HepG2 (cell line): ENCODE measurements at regions not wholly inside any gene's neighbourhood (a gene's known extent, or its start where the extent isn't known, plus 50 kb on each side); places are given as distances from the start of the nearest gene placed in this dataset.

Experiments
- ATAC-seq: fragments of 200-7000 bp; cut with Tn5 transposase; 3 replicates; pipeline ENCODE4 v1.9.1; 2020; ENCODE audit warnings: mild to moderate bottlenecking, moderate library complexity
- BruUV-seq: library from RNA; stranded (reverse); fragments of 400-500 nt; replicated peaks from 2 replicates; lab custom pipeline; 2021; lab: Mats Ljungman, UMichigan
- CTCF ChIA-PET: fragments of 300-600 bp; formaldehyde crosslinking; extraction: SDS; loops from one replicate; lab custom pipeline; 2021; ENCODE audit warnings: low total read pairs, inconsistent platforms, low intra/inter-chr PET ratio; lab: Yijun Ruan, JAX
- POLR2A ChIA-PET: fragments of 350-600 bp; sonication (Branson Sonifier 250); formaldehyde crosslinking; loops from one replicate; lab custom pipeline; 2020; ENCODE audit warnings: antibody characterized with exemption, inconsistent platforms; lab: Yijun Ruan, JAX
- DNase-seq: peaks from one replicate; pipeline ENCODE4 v3.0.0-alpha.2; 2015; ENCODE audit warnings: low spot score
- FAIRE-seq: peaks from 3 replicates; lab custom pipeline; 2011; peaks lifted over from hg19 to GRCh38; lab: Jason Lieb, UNC
- H2AFZ ChIP-seq: one replicate; pipeline ENCODE4 v1.6.1; 2011; ENCODE audit warnings: low read length, inconsistent platforms
- H3K27ac ChIP-seq: fragments of 300-600 bp; 3 replicates; pipeline ENCODE4 v1.8.0; 2011; ENCODE audit warnings: mixed run types, mild to moderate bottlenecking, mixed read lengths, low read length, inconsistent platforms; ENCODE audit not compliant: insufficient read depth; ENCODE audit errors: extremely low read length
- H3K27me3 ChIP-seq, 2 experiments: fragments of 200-600 bp in 1 of 2; 2 replicates in 1 of 2; 3 replicates in 1 of 2; pipeline versions ENCODE4 v1.6.0 to v1.8.0; 2011; ENCODE audit warnings: low read length in 2 of 2, mild to moderate bottlenecking in 2 of 2, moderate library complexity in 2 of 2, inconsistent platforms in 1 of 2; ENCODE audit not compliant: insufficient read depth in 2 of 2, control insufficient read depth in 1 of 2
- H3K36me3 ChIP-seq, 2 experiments: fragments of 200-600 bp in 1 of 2; replicated peaks in 1 of 2; 2 replicates in 1 of 2; 3 replicates in 1 of 2; pipeline versions ENCODE4 v1.5.1 to v1.8.0; 2011; ENCODE audit warnings: low read length in 2 of 2, inconsistent platforms in 1 of 2; ENCODE audit not compliant: insufficient read depth in 2 of 2, control insufficient read depth in 1 of 2
- H3K4me1 ChIP-seq: 2 replicates; pipeline ENCODE4 v1.5.1; 2012; ENCODE audit warnings: low read length, inconsistent platforms; ENCODE audit not compliant: insufficient read depth
- H3K4me2 ChIP-seq: 2 replicates; pipeline ENCODE4 v1.6.0; 2011; ENCODE audit warnings: low read depth, low read length, inconsistent platforms
- H3K4me3 ChIP-seq, 3 experiments: fragments of 200-600 bp in 1 of 3; sonication (generic), shearing (Covaris generic) in 1 of 3; replicated peaks in 1 of 3; 2 replicates each; pipeline ENCODE4 v1.5.1; 2011 to 2016; ENCODE audit warnings: low read length in 3 of 3, inconsistent platforms in 2 of 3, low read depth in 2 of 3, mild to moderate bottlenecking in 2 of 3, control low read depth in 1 of 3, mixed read lengths in 1 of 3; ENCODE audit not compliant: insufficient read depth in 1 of 3
- H3K79me2 ChIP-seq: one replicate; pipeline ENCODE4 v1.6.1; 2011; ENCODE audit warnings: low read length, inconsistent platforms; ENCODE audit not compliant: insufficient read depth
- H3K9ac ChIP-seq: 2 replicates; pipeline ENCODE4 v1.6.0; 2011; ENCODE audit warnings: mild to moderate bottlenecking, low read depth, low read length, inconsistent platforms; ENCODE audit not compliant: insufficient read depth
- H3K9me3 ChIP-seq: 2 replicates; pipeline ENCODE4 v1.5.1; 2012; ENCODE audit warnings: mild to moderate bottlenecking, low read length
- H4K20me1 ChIP-seq: 2 replicates; pipeline ENCODE4 v1.6.0; 2011; ENCODE audit warnings: inconsistent platforms, mild to moderate bottlenecking, low read length, moderate library complexity; ENCODE audit not compliant: insufficient read depth
- HOXA7 ChIP-seq: sonication (generic); formaldehyde crosslinking; IDR thresholded peaks from 2 replicates; pipeline ENCODE4 v1.8.1; 2022; ENCODE audit warnings: mild to moderate bottlenecking, missing genetic modification reagents, moderate library complexity
- KAT2B ChIP-seq: fragments of 150-350 bp; IDR thresholded peaks from 2 replicates; pipeline ENCODE4 v1.6.1; 2014; ENCODE audit warnings: low read depth, low read length, borderline replicate concordance
- MAFF ChIP-seq: IDR thresholded peaks from 2 replicates; pipeline ENCODE4 v1.6.1; 2011; ENCODE audit warnings: low read depth, low read length, improper control_type of control experiment
- MAFK ChIP-seq, 2 experiments: IDR thresholded peaks in 1 of 2; conservative IDR thresholded peaks in 1 of 2; 2 replicates each; pipeline ENCODE4 v1.6.1; 2011; ENCODE audit warnings: improper control_type of control experiment in 2 of 2, low read length in 2 of 2
- NFE2 ChIP-seq: sonication (generic); formaldehyde crosslinking; IDR thresholded peaks from 2 replicates; pipeline ENCODE4 v1.4.0; 2020; ENCODE audit warnings: missing genetic modification reagents
- PAWR ChIP-seq: sonication (generic); formaldehyde crosslinking; IDR thresholded peaks from 2 replicates; pipeline ENCODE4 v1.4.0; 2020; ENCODE audit warnings: missing genetic modification reagents, mild to moderate bottlenecking, borderline replicate concordance
- SMAD3 ChIP-seq: sonication (generic); formaldehyde crosslinking; IDR thresholded peaks from 2 replicates; pipeline ENCODE4 v1.4.0; 2020; ENCODE audit warnings: missing genetic modification reagents
- ZBTB20 ChIP-seq: sonication (generic); formaldehyde crosslinking; IDR thresholded peaks from 2 replicates; pipeline ENCODE4 v1.8.1; 2023; ENCODE audit warnings: missing genetic modification reagents, low read depth, mild to moderate bottlenecking, borderline replicate concordance
- ZEB1 ChIP-seq: IDR thresholded peaks from 2 replicates; pipeline ENCODE4 v1.6.1; 2012; ENCODE audit warnings: mild to moderate bottlenecking, low read depth, inconsistent platforms; ENCODE audit not compliant: insufficient replicate concordance
- ZNF230 ChIP-seq: sonication (generic); formaldehyde crosslinking; IDR thresholded peaks from 2 replicates; pipeline ENCODE4 v1.4.0; 2020; ENCODE audit warnings: mild to moderate bottlenecking, missing genetic modification reagents
- ZNF235 ChIP-seq: sonication (generic); formaldehyde crosslinking; IDR thresholded peaks from 2 replicates; pipeline ENCODE4 v1.8.1; 2023; ENCODE audit warnings: mild to moderate bottlenecking, missing genetic modification reagents, borderline replicate concordance
- ZNF644 ChIP-seq: IDR thresholded peaks from 2 replicates; pipeline ENCODE4 v1.6.1; 2016; ENCODE audit warnings: low read depth
- ZNF878 ChIP-seq: sonication (generic); formaldehyde crosslinking; IDR thresholded peaks from 2 replicates; pipeline ENCODE4 v1.8.1; 2023; ENCODE audit warnings: mild to moderate bottlenecking, missing genetic modification reagents, moderate library complexity
- ZNF879 ChIP-seq: sonication (generic); formaldehyde crosslinking; IDR thresholded peaks from 2 replicates; pipeline ENCODE4 v1.8.1; 2023; ENCODE audit warnings: missing genetic modification reagents
- WGBS: methylation state at CpG from one replicate; pipeline ENCODE4 v1.1.6; 2017; ENCODE audit warnings: low lambda C conversion rate; 5-methylcytosine and 5-hydroxymethylcytosine counted together
- in situ Hi-C: cut with HindIII; loops from 2 replicates; pipeline ENCODE4 v1.10.0; 2017; ENCODE audit warnings: low pct_unique_long_range_greater_than_20kb; ENCODE audit not compliant: extremely low pct_ligation_motif_present
- intact Hi-C: fragments of 100-400 bp; cut with micrococcal nuclease; formaldehyde crosslinking; loops from one replicate; pipeline ENCODE4 v1.10.0; 2022; ENCODE audit not compliant: unreplicated experiment
- TF ChIP-seq, protein P1 (sequence below), 2 experiments: fragments of 450-650 bp in 1 of 2; sonication (generic) in 1 of 2; formaldehyde crosslinking; IDR thresholded peaks; 2 replicates each; pipeline versions ENCODE4 v1.5.0 to v1.8.0; 2020 to 2022; ENCODE audit warnings: mild to moderate bottlenecking in 1 of 2, missing genetic modification reagents in 1 of 2
- TF ChIP-seq, protein P2 (sequence below): sonication (generic); formaldehyde crosslinking; IDR thresholded peaks from 2 replicates; pipeline ENCODE4 v1.4.0; 2020; ENCODE audit warnings: missing genetic modification reagents

DNA sequence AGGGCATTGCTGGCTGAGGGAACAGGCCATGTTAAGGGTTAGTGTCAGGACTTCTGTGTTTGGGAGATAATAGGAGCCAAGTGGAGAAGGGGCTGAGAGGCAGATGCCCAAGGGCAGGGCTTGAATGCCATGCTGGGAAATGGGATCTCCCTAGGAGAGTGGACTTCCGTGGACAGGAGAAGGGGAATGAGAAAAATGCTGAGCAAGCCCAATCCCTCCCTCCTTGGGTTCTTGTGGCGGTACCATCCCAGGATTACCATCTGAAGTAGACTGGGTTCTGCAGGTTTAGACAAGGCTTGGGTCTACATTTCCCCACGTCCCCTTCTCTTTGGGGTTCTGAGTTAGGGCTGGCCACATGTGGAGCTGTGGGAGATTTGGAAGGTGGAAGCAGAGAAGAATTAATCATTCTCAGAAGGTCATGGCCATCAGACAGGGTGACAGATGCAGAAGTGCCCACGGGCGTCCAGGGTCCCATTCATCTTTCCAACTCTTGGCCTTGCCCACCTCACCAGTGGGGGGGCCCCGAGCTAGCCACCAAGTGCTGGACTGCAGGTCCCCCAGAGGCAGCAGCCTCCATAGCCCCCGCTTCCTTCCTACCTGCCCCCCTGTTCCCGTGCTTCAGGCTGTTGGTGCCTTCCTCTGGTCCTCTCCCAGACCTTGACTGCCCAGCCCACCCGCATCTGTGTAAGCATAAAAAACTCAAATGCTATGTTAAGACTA is 354.8 kb downstream of the RPS24 start:
- FAIRE-seq (no peak), DNase-seq (no peak), ATAC-seq (no peak)
- Histone ChIP-seq H3K9ac (no peak overlapping the region), H3K4me3 (no peak overlapping the region), H3K79me2 (no peaks in the 10 kb centered on the region), H4K20me1 (no peaks in the 10 kb centered on the region), H3K27me3 (peaks cover 5 to 39% of the 10 kb centered on the region in 2 experiments; a peak in 4 of 5 replicates), H3K9me3 (no peaks in the 10 kb centered on the region), H2AFZ (no peak overlapping the region), H3K27ac (no peak overlapping the region), H3K4me2 (no peak overlapping the region), H3K36me3 (no peaks in the 10 kb centered on the region), H3K4me1 (no peaks in the 10 kb centered on the region)
- WGBS, result 28% methylated on average over 6 of the region's 9 CpGs
- ChIA-PET CTCF (no interaction called here), POLR2A (no interaction called here)
- BruUV-seq, result no TSS peak
- intact Hi-C loops (no loop called here), in situ Hi-C loops (no loop called here)
- no peak for TF ChIP-seq ZEB1
- peak; percentile 36 to 71; a peak in 2 of 4 replicates for TF ChIP-seq MAFK (conservative IDR thresholded peaks at IDR 0.05 in 1 of 2, IDR thresholded peaks at IDR 0.05 in 1 of 2; ENCODE audit: low read length in 2 of 2)
- TF ChIP-seq MAFF, result 0 out of 2 replicates have a peak, but pooled peaks have one; percentile 41

DNA sequence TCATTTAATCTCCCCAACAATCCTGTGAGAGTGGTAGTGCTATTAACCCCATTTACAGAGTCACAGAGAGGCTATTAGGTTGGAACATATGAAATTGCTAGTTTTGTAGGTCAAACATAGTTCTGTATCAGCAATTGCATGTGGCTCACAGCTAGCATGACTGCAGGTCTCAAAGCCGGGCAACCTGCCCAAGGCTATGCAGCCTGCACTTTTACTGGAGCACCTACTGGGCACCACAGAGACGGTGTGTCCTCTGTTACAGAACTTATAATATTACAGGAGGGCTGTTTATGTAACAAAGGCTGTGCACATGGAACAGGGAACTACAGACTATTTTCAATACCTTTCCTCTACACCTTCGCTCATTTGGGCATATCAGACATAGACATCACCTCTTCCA is 355.8 kb downstream of the RPS24 start:
- no TSS peak for BruUV-seq
- Histone ChIP-seq H3K4me1 (no peaks in the 10 kb centered on the region), H3K36me3 (no peaks in the 10 kb centered on the region), H3K4me3 (no peak overlapping the region), H3K27me3 (peaks cover 5 to 39% of the 10 kb centered on the region in 2 experiments; a peak in 4 of 5 replicates), H2AFZ (no peak overlapping the region), H3K9me3 (no peaks in the 10 kb centered on the region), H3K79me2 (no peaks in the 10 kb centered on the region), H3K9ac (no peak overlapping the region), H3K27ac (no peak overlapping the region), H3K4me2 (no peak overlapping the region), H4K20me1 (no peaks in the 10 kb centered on the region)
- ChIA-PET POLR2A (no interaction called here), CTCF (no interaction called here)
- 10% methylated on average over 3 of the region's 3 CpGs for WGBS
- DNase-seq (no peak), FAIRE-seq (no peak), ATAC-seq (no peak)
- in situ Hi-C loops (no loop called here), intact Hi-C loops (no loop called here)
- no peak for TF ChIP-seq SMAD3 (CRISPR knock-in tag)
- no peak for TF ChIP-seq NFE2
- no peak for TF ChIP-seq KAT2B
- no peak for TF ChIP-seq HOXA7
- TF ChIP-seq ZNF235 (CRISPR knock-in tag), result no peak
- TF ChIP-seq ZNF878 (CRISPR knock-in tag), result no peak
- no peak for TF ChIP-seq PAWR (CRISPR knock-in tag)
- TF ChIP-seq, protein P1, sequence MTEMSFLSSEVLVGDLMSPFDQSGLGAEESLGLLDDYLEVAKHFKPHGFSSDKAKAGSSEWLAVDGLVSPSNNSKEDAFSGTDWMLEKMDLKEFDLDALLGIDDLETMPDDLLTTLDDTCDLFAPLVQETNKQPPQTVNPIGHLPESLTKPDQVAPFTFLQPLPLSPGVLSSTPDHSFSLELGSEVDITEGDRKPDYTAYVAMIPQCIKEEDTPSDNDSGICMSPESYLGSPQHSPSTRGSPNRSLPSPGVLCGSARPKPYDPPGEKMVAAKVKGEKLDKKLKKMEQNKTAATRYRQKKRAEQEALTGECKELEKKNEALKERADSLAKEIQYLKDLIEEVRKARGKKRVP (CRISPR knock-in tag; IDR thresholded peaks at IDR 0.05), result no peak
- TF ChIP-seq ZNF879 (CRISPR knock-in tag), result no peak
- TF ChIP-seq, protein P2, sequence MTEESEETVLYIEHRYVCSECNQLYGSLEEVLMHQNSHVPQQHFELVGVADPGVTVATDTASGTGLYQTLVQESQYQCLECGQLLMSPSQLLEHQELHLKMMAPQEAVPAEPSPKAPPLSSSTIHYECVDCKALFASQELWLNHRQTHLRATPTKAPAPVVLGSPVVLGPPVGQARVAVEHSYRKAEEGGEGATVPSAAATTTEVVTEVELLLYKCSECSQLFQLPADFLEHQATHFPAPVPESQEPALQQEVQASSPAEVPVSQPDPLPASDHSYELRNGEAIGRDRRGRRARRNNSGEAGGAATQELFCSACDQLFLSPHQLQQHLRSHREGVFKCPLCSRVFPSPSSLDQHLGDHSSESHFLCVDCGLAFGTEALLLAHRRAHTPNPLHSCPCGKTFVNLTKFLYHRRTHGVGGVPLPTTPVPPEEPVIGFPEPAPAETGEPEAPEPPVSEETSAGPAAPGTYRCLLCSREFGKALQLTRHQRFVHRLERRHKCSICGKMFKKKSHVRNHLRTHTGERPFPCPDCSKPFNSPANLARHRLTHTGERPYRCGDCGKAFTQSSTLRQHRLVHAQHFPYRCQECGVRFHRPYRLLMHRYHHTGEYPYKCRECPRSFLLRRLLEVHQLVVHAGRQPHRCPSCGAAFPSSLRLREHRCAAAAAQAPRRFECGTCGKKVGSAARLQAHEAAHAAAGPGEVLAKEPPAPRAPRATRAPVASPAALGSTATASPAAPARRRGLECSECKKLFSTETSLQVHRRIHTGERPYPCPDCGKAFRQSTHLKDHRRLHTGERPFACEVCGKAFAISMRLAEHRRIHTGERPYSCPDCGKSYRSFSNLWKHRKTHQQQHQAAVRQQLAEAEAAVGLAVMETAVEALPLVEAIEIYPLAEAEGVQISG (CRISPR knock-in tag), result no peak
- TF ChIP-seq ZBTB20 (CRISPR knock-in tag), result no peak
- TF ChIP-seq ZNF230, result no peak
- no peak for TF ChIP-seq ZNF644
